H1 (cell line): ENCODE measurements at regions not wholly inside any gene's neighbourhood (a gene's known extent, or its start where the extent isn't known, plus 50 kb on each side); places are given as distances from the start of the nearest gene placed in this dataset.

Source experiments
- CTCF ChIA-PET: fragments of 300-600 bp; sonication (Branson Sonifier 250); formaldehyde crosslinking; loops from one replicate; lab custom pipeline; 2021; ENCODE audit not compliant: partially characterized antibody; lab: Charles Lee
- POLR2A ChIA-PET: fragments of 300-600 bp; sonication (Branson Sonifier 250); formaldehyde crosslinking; loops from one replicate; lab custom pipeline; 2021; ENCODE audit warnings: inconsistent platforms; ENCODE audit not compliant: partially characterized antibody; lab: Charles Lee
- DNase-seq, 2 experiments: peaks; one replicate each; pipeline versions ENCODE4 v3.0.0 to v3.0.0-alpha.2; 2010 to 2022; ENCODE audit warnings: low spot score in 2 of 2, low read depth in 1 of 2, mixed read lengths in 1 of 2
- FAIRE-seq: peaks from 2 replicates; lab custom pipeline; 2011; peaks lifted over from hg19 to GRCh38; lab: Jason Lieb, UNC
- H2AFZ ChIP-seq: 2 replicates; pipeline ENCODE4 v1.8.1; 2012; ENCODE audit warnings: low read length, inconsistent platforms
- H2AK5ac ChIP-seq: 2 replicates; pipeline ENCODE4 v1.6.1; 2013; ENCODE audit warnings: low read depth, low read length
- H2BK120ac ChIP-seq: replicated peaks from 2 replicates; pipeline ENCODE3; 2013; ENCODE audit warnings: low read depth, low read length, inconsistent platforms
- H2BK12ac ChIP-seq: 2 replicates; pipeline ENCODE4 v1.6.1; 2013; ENCODE audit warnings: low read depth, low read length
- H2BK15ac ChIP-seq: 2 replicates; pipeline ENCODE4 v1.6.1; 2013; ENCODE audit warnings: low read length
- H2BK20ac ChIP-seq: 2 replicates; pipeline ENCODE4 v1.6.1; 2013; ENCODE audit warnings: low read length
- H2BK5ac ChIP-seq: 2 replicates; pipeline ENCODE4 v1.6.1; 2013; ENCODE audit warnings: low read depth, low read length
- H3K14ac ChIP-seq: 2 replicates; pipeline ENCODE4 v1.6.1; 2013; ENCODE audit warnings: inconsistent platforms; ENCODE audit not compliant: insufficient read length
- H3K18ac ChIP-seq: 2 replicates; pipeline ENCODE4 v1.6.1; 2013; ENCODE audit warnings: low read length; ENCODE audit errors: extremely low read depth
- H3K23ac ChIP-seq: 2 replicates; pipeline ENCODE4 v1.6.1; 2013; ENCODE audit warnings: inconsistent platforms; ENCODE audit not compliant: insufficient read length
- H3K23me2 ChIP-seq: 2 replicates; pipeline ENCODE4 v1.6.1; 2013; ENCODE audit warnings: low read depth, low read length
- H3K27ac ChIP-seq: 2 replicates; pipeline ENCODE4 v1.6.1; 2011; ENCODE audit warnings: low read depth, low read length, inconsistent platforms
- H3K27me3 ChIP-seq, 4 experiments: replicated peaks in 1 of 4; 1 replicate in 1 of 4; 2 replicates in 3 of 4; pipeline versions ENCODE4 v1.6.1 to v1.8.1; 2011 to 2013; ENCODE audit warnings: low read length in 3 of 4, mild to moderate bottlenecking in 3 of 4, inconsistent platforms in 2 of 4, mixed read lengths in 2 of 4, moderate library complexity in 1 of 4; ENCODE audit not compliant: control insufficient read depth in 3 of 4, insufficient read depth in 3 of 4; ENCODE audit errors: extremely low read depth in 1 of 4
- H3K36me3 ChIP-seq, 4 experiments: 2 replicates each; pipeline versions ENCODE4 v1.6.1 to v1.8.1; 2011 to 2013; ENCODE audit warnings: mild to moderate bottlenecking in 4 of 4, low read length in 3 of 4, moderate library complexity in 2 of 4, control low read depth in 1 of 4, inconsistent platforms in 1 of 4; ENCODE audit not compliant: insufficient read depth in 4 of 4, control insufficient read depth in 2 of 4
- H3K4ac ChIP-seq: replicated peaks from 2 replicates; pipeline ENCODE3; 2013; ENCODE audit warnings: low read length, low read depth, mixed read lengths, inconsistent platforms; ENCODE audit not compliant: insufficient read length
- H3K4me1 ChIP-seq, 4 experiments: replicated peaks in 1 of 4; 1 replicate in 1 of 4; 2 replicates in 3 of 4; pipeline versions ENCODE4 v1.6.1 to v1.8.1; 2011 to 2013; ENCODE audit warnings: low read length in 3 of 4, inconsistent platforms in 2 of 4, mixed read lengths in 1 of 4; ENCODE audit not compliant: insufficient read depth in 4 of 4, control insufficient read depth in 3 of 4
- H3K4me2 ChIP-seq, 2 experiments: 2 replicates each; pipeline versions ENCODE4 v1.6.1 to v1.8.1; 2011 to 2013; ENCODE audit warnings: low read depth in 2 of 2, low read length in 2 of 2, control low read depth in 1 of 2, inconsistent platforms in 1 of 2, mild to moderate bottlenecking in 1 of 2; ENCODE audit not compliant: insufficient read depth in 1 of 2
- H3K4me3 ChIP-seq, 4 experiments: fragments of 200-600, 300-600 bp in 1 of 4; sonication (generic), shearing (Covaris generic), sonication (Bioruptor Twin) in 1 of 4; 2 replicates each; pipeline versions ENCODE4 v1.5.1 to v1.8.1; 2011 to 2016; ENCODE audit warnings: low read length in 4 of 4, low read depth in 3 of 4, control low read depth in 2 of 4, inconsistent platforms in 2 of 4, mild to moderate bottlenecking in 2 of 4, mixed read lengths in 1 of 4, moderate library complexity in 1 of 4; ENCODE audit not compliant: insufficient read depth in 2 of 4; ENCODE audit errors: extremely low read depth in 1 of 4
- H3K56ac ChIP-seq: replicated peaks from 2 replicates; pipeline ENCODE3; 2013; ENCODE audit warnings: low read depth, mild to moderate bottlenecking, mixed read lengths, low read length, inconsistent platforms; ENCODE audit not compliant: insufficient read length
- H3K79me1 ChIP-seq: 2 replicates; pipeline ENCODE4 v1.6.1; 2013; ENCODE audit warnings: low read depth, low read length, control low read depth
- H3K79me2 ChIP-seq, 2 experiments: 2 replicates each; pipeline versions ENCODE4 v1.6.1 to v1.8.1; 2012 to 2013; ENCODE audit warnings: low read length in 2 of 2, mild to moderate bottlenecking in 2 of 2, inconsistent platforms in 1 of 2; ENCODE audit not compliant: insufficient read depth in 2 of 2, control insufficient read depth in 1 of 2
- H3K9ac ChIP-seq, 4 experiments: replicated peaks in 1 of 4; 1 replicate in 1 of 4; 2 replicates in 3 of 4; pipeline versions ENCODE4 v1.6.1 to v1.8.1; 2011 to 2013; ENCODE audit warnings: low read depth in 3 of 4, low read length in 3 of 4, control low read depth in 2 of 4, mild to moderate bottlenecking in 2 of 4, moderate library complexity in 2 of 4, inconsistent platforms in 1 of 4; ENCODE audit errors: extremely low read depth in 1 of 4
- H3K9me3 ChIP-seq, 2 experiments: 2 replicates each; pipeline versions ENCODE4 v1.6.1 to v1.8.1; 2012 to 2013; ENCODE audit warnings: mild to moderate bottlenecking in 2 of 2, moderate library complexity in 2 of 2, control low read depth in 1 of 2, inconsistent platforms in 1 of 2, low read depth in 1 of 2, low read length in 1 of 2, mixed read lengths in 1 of 2; ENCODE audit not compliant: insufficient read depth in 2 of 2
- H4K20me1 ChIP-seq, 2 experiments: replicated peaks in 1 of 2; 2 replicates each; pipeline versions ENCODE3 to v1.8.1; 2011 to 2013; ENCODE audit warnings: inconsistent platforms in 2 of 2, low read length in 2 of 2, mild to moderate bottlenecking in 1 of 2; ENCODE audit not compliant: insufficient read depth in 2 of 2, control insufficient read depth in 1 of 2
- H4K5ac ChIP-seq: 2 replicates; pipeline ENCODE4 v1.6.1; 2013; ENCODE audit warnings: low read length, low read depth, mixed read lengths, inconsistent platforms; ENCODE audit not compliant: insufficient read length
- H4K8ac ChIP-seq: 2 replicates; pipeline ENCODE4 v1.8.0; 2013; ENCODE audit warnings: mild to moderate bottlenecking, moderate library complexity, low read length, inconsistent platforms; ENCODE audit not compliant: insufficient read depth; ENCODE audit errors: extremely low read depth
- H4K91ac ChIP-seq: replicated peaks from 2 replicates; pipeline ENCODE3; 2013; ENCODE audit warnings: low read length, mixed read lengths, inconsistent platforms; ENCODE audit not compliant: insufficient read length
- ATF2 ChIP-seq: IDR thresholded peaks from 2 replicates; pipeline ENCODE4 v1.6.1; 2012; ENCODE audit warnings: low read length, inconsistent platforms
- MAX ChIP-seq: IDR thresholded peaks from 2 replicates; pipeline ENCODE4 v1.6.1; 2012; ENCODE audit warnings: inconsistent platforms
- WGBS, 2 experiments: shearing (Covaris generic) in 1 of 2; methylation state at CpG; one replicate each; pipeline versions ENCODE4 v1.1.6 to v1.1.7; 2013 to 2015; ENCODE audit warnings: low lambda C conversion rate in 2 of 2, mixed read lengths in 2 of 2, inconsistent platforms in 1 of 2, low coverage in 1 of 2, missing lambda C conversion rate in 1 of 2; ENCODE audit not compliant: insufficient replicate concordance in 2 of 2, insufficient coverage in 1 of 2, insufficient read length in 1 of 2; ENCODE audit errors: extremely low coverage in 1 of 2, missing lambda C conversion rate in 1 of 2; 5-methylcytosine and 5-hydroxymethylcytosine counted together

GRCh38 chr2:100722125-100722524, 97.8 kb upstream of the NPAS2 start:
- no peak overlapping the region for H2AK5ac ChIP-seq
- no peaks in the 10 kb centered on the region for H3K27me3 ChIP-seq
- H3K9me3 ChIP-seq: no peaks in the 10 kb centered on the region
- H4K20me1 ChIP-seq: no peaks in the 10 kb centered on the region
- H3K14ac ChIP-seq: no peak overlapping the region
- WGBS, 2 experiments: 94% methylated on average over 3 of the region's 3 CpGs; no CpG with 5 or more reads in 1 of the 2 experiments
- H2BK120ac ChIP-seq: no peak overlapping the region
- H3K23me2 ChIP-seq: no peaks in the 10 kb centered on the region
- no peak overlapping the region for H4K8ac ChIP-seq
- H3K4me2 ChIP-seq: no peak overlapping the region
- H3K36me3 ChIP-seq: no peaks in the 10 kb centered on the region
- no peak overlapping the region for H2BK15ac ChIP-seq
- H3K79me1 ChIP-seq: no peaks in the 10 kb centered on the region
- no peak overlapping the region for H2BK5ac ChIP-seq
- TF ChIP-seq ATF2 (no peak), MAX (0 out of 2 replicates have a peak, but pooled peaks have one; percentile 10)
- no peak overlapping the region for H3K56ac ChIP-seq
- H2BK12ac ChIP-seq: no peak overlapping the region
- DNase-seq (no peak), FAIRE-seq (no peak)
- no peak overlapping the region for H4K5ac ChIP-seq
- no peak overlapping the region for H3K4ac ChIP-seq
- H2AFZ ChIP-seq: no peak overlapping the region
- POLR2A ChIA-PET: interaction anchor here (0.7 kb wide), 1 partner anchor 68 kb away, joined by 3 read pairs; no protein-coding TSS in a partner anchor
- no peak overlapping the region for H4K91ac ChIP-seq
- H3K79me2 ChIP-seq: no peaks in the 10 kb centered on the region; a peak in 1 of 4 replicates
- no peak overlapping the region for H3K9ac ChIP-seq
- CTCF ChIA-PET: interaction anchor here (0.6 to 1.5 kb wide), 4 partner anchors 15 to 148 kb away, joined by 3 to 5 read pairs (median 4); no protein-coding TSS in a partner anchor
- no peak overlapping the region for H3K18ac ChIP-seq
- no peak overlapping the region for H2BK20ac ChIP-seq
- no peak overlapping the region for H3K27ac ChIP-seq
- no peak overlapping the region for H3K4me3 ChIP-seq
- H3K23ac ChIP-seq: no peak overlapping the region
- no peaks in the 10 kb centered on the region for H3K4me1 ChIP-seq
